Esophagus squamous epithelium (tissue), 5 donors: ENCODE measurements at regions not wholly inside any gene's neighbourhood (a gene's known extent, or its start where the extent isn't known, plus 50 kb on each side); places are given as distances from the start of the nearest gene placed in this dataset.

Experiments
- DNase-seq: peaks from one replicate; lab custom pipeline; 2025; lab: John Stamatoyannopoulos, UW
- H3K27ac ChIP-seq, 4 donors: fragments of 200-600 bp; sonication (generic); one replicate each; pipeline ENCODE4 v1.5.1; 2016 to 2019; ENCODE audit warnings: mild to moderate bottlenecking in 1 of 4
- H3K27me3 ChIP-seq, 4 donors: fragments of 200-600 bp; sonication (generic); 1 replicate in 3 of 4; 2 replicates in 1 of 4; pipeline versions ENCODE4 v1.5.1 to v1.6.0; 2017 to 2021; ENCODE audit warnings: antibody characterized with exemption in 1 of 4
- H3K36me3 ChIP-seq, 3 donors: fragments of 200-600 bp; sonication (generic); one replicate each; pipeline ENCODE4 v1.5.1; 2016 to 2019
- H3K4me1 ChIP-seq, 3 donors: fragments of 200-600 bp; sonication (generic); one replicate each; pipeline ENCODE4 v1.5.1; 2017 to 2019
- H3K4me3 ChIP-seq, 4 donors: fragments of 200-600 bp; sonication (generic); 1 replicate in 3 of 4; 2 replicates in 1 of 4; pipeline ENCODE4 v1.5.1; 2016 to 2019; ENCODE audit warnings: mild to moderate bottlenecking in 2 of 4, moderate library complexity in 1 of 4
- H3K9me3 ChIP-seq, 3 donors: fragments of 200-600 bp; sonication (generic); one replicate each; pipeline ENCODE4 v1.5.1; 2016 to 2019
- POLR2A ChIP-seq, 4 donors: fragments of 450-650 bp; IDR thresholded peaks; one replicate each; pipeline ENCODE4 v1.6.1; 2017; ENCODE audit warnings: antibody characterized with exemption in 4 of 4, mild to moderate bottlenecking in 4 of 4, moderate library complexity in 3 of 4
- WGBS, 2 donors: methylation state at CpG; one replicate each; pipeline ENCODE4 v1.1.5; 2018; 5-methylcytosine and 5-hydroxymethylcytosine counted together
- intact Hi-C: fragments of 100-400 bp; cut with DNase I; formaldehyde crosslinking; loops from one replicate; pipeline ENCODE4 v1.15.0; 2022
- TF ChIP-seq, protein P1 (sequence below), 6 experiments: fragments of 450-650 bp in 4 of 6; fragments of 200-600 bp in 2 of 6; sonication (generic) in 2 of 6; IDR thresholded peaks; one replicate each; pipeline ENCODE4 v1.5.1; 2016 to 2019; ENCODE audit warnings: antibody characterized with exemption in 6 of 6, mild to moderate bottlenecking in 4 of 6, moderate library complexity in 4 of 6
- donor health status: DM: yes; HTN: yes; CAD: no.

GRCh38 chr5:8913522-8913921 lies 632.4 kb downstream of the SEMA5A start:
- intact Hi-C loops, result no loop called here
- no peak for DNase-seq
- no peaks in the 10 kb centered on the region for H3K36me3 ChIP-seq
- TF ChIP-seq POLR2A (IDR thresholded peaks at IDR 0.05), result no peak
- TF ChIP-seq, protein P1, sequence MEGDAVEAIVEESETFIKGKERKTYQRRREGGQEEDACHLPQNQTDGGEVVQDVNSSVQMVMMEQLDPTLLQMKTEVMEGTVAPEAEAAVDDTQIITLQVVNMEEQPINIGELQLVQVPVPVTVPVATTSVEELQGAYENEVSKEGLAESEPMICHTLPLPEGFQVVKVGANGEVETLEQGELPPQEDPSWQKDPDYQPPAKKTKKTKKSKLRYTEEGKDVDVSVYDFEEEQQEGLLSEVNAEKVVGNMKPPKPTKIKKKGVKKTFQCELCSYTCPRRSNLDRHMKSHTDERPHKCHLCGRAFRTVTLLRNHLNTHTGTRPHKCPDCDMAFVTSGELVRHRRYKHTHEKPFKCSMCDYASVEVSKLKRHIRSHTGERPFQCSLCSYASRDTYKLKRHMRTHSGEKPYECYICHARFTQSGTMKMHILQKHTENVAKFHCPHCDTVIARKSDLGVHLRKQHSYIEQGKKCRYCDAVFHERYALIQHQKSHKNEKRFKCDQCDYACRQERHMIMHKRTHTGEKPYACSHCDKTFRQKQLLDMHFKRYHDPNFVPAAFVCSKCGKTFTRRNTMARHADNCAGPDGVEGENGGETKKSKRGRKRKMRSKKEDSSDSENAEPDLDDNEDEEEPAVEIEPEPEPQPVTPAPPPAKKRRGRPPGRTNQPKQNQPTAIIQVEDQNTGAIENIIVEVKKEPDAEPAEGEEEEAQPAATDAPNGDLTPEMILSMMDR (IDR thresholded peaks at IDR 0.05), result no peak
- H3K4me3 ChIP-seq, result no peak overlapping the region
- WGBS, 2 donors, result 63 to 66% methylated on average over 4 of the region's 4 CpGs
- no peaks in the 10 kb centered on the region for H3K9me3 ChIP-seq
- no peaks in the 10 kb centered on the region for H3K27me3 ChIP-seq
- no peak overlapping the region for H3K27ac ChIP-seq
- no peaks in the 10 kb centered on the region for H3K4me1 ChIP-seq

- Histone ChIP-seq H3K27ac (no peak overlapping the region), H3K4me1 (no peaks in the 10 kb centered on the region), H3K27me3 (no peaks in the 10 kb centered on the region), H3K4me3 (no peak overlapping the region), H3K36me3 (no peaks in the 10 kb centered on the region), H3K9me3 (no peaks in the 10 kb centered on the region)
- intact Hi-C loops, result no loop called here
- TF ChIP-seq, protein P1 (IDR thresholded peaks at IDR 0.05), result no peak
- TF ChIP-seq POLR2A (IDR thresholded peaks at IDR 0.05), result no peak
- no peak for DNase-seq
Measured at GRCh38 chr5:8919096-8919495, 626.8 kb downstream of the SEMA5A start.

GRCh38 chr5:8923526-8923925 lies 622.3 kb downstream of the SEMA5A start:
- no peak overlapping the region for H3K27ac ChIP-seq
- 50% methylated on average over 1 of the region's 1 CpG for WGBS, 2 donors
- TF ChIP-seq, protein P1 (IDR thresholded peaks at IDR 0.05), result no peak
- TF ChIP-seq POLR2A (IDR thresholded peaks at IDR 0.05), result no peak
- no peaks in the 10 kb centered on the region for H3K36me3 ChIP-seq
- no peaks in the 10 kb centered on the region for H3K4me1 ChIP-seq
- H3K9me3 ChIP-seq, result no peaks in the 10 kb centered on the region
- DNase-seq, result no peak
- H3K4me3 ChIP-seq, result no peak overlapping the region
- H3K27me3 ChIP-seq, result no peaks in the 10 kb centered on the region
- intact Hi-C loops, result no loop called here

DNA sequence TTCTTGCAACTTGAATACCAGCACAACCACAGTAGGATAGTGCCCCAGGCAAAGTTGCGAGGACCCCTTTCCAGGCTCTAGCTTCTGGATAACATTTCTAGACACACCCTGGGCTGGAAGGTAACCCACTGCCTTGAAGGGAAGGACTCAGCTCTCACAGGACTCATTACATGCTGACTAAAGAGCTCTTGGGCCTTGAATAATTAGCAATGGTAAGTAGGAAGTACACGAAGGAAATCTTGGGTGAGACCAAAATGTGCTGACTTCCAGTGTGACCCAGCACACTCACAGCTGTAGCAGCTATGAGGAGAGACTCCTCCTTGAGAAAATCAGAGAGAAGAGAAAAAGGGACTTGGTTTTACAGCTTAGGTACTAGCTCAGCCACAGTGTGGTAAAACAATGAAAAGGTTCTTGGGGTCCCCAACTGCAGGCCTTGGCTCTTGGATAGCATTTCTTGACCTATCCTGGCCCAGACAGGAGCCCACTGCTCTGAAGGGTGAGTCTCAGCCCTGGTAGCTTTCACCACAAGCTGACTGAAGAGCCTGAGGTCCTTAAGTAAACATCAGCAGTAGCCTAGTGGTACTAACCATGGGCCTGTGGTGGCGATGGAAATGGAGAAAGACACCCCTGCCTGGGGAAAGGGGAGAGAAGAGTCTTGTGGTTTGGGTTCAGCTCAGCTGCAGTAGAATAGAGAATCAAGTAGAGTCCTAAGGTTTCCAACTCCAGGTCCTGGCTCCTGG lies 621.7 kb downstream of the SEMA5A start:
- Histone ChIP-seq H3K4me1 (no peaks in the 10 kb centered on the region), H3K4me3 (no peak overlapping the region), H3K36me3 (no peaks in the 10 kb centered on the region), H3K27me3 (no peaks in the 10 kb centered on the region), H3K9me3 (no peaks in the 10 kb centered on the region), H3K27ac (no peak overlapping the region)
- no peak for DNase-seq
- intact Hi-C loops, result no loop called here
- TF ChIP-seq, protein P1 (IDR thresholded peaks at IDR 0.05), result no peak
- WGBS, 2 donors, result 81 to 85% methylated on average over 3 of the region's 3 CpGs

GRCh38 chr5:8930021-8930420 lies 615.9 kb downstream of the SEMA5A start:
- no peaks in the 10 kb centered on the region for H3K36me3 ChIP-seq
- intact Hi-C loops, result no loop called here
- H3K9me3 ChIP-seq, result no peaks in the 10 kb centered on the region
- TF ChIP-seq, protein P1 (IDR thresholded peaks at IDR 0.05), result no peak
- TF ChIP-seq POLR2A (IDR thresholded peaks at IDR 0.05), result no peak
- H3K4me1 ChIP-seq, result no peaks in the 10 kb centered on the region
- H3K27ac ChIP-seq, result no peak overlapping the region
- H3K4me3 ChIP-seq, result no peak overlapping the region
- H3K27me3 ChIP-seq, result no peaks in the 10 kb centered on the region
- 42 to 59% methylated on average over 2 of the region's 2 CpGs for WGBS, 2 donors
- DNase-seq, result no peak
